Endothelial cell of umbilical vein (primary cell): ENCODE measurements at regions not wholly inside any gene's neighbourhood (a gene's known extent, or its start where the extent isn't known, plus 50 kb on each side); places are given as distances from the start of the nearest gene placed in this dataset.

Experiments
- JUN ChIP-seq: IDR thresholded peaks from 2 replicates; pipeline ENCODE4 v1.6.1; 2011; ENCODE audit warnings: borderline replicate concordance, low read depth; ENCODE audit not compliant: insufficient read length, insufficient read depth
- POLR2A ChIP-seq: IDR thresholded peaks from 2 replicates; pipeline ENCODE4 v1.6.1; 2012; ENCODE audit warnings: low read depth, mild to moderate bottlenecking, control low read depth, low read length
- POLR2AphosphoS5 ChIP-seq: IDR thresholded peaks from 2 replicates; pipeline ENCODE4 v1.6.1; 2012; ENCODE audit warnings: low read depth, mild to moderate bottlenecking, control low read depth, low read length, moderate library complexity; ENCODE audit not compliant: insufficient read depth
- TF ChIP-seq, protein P1 (sequence below), 2 donors: IDR thresholded peaks; 1 replicate in 1 of 2; 2 replicates in 1 of 2; pipeline ENCODE4 v1.5.1; 2011; ENCODE audit warnings: low read length in 2 of 2, mild to moderate bottlenecking in 2 of 2, moderate library complexity in 2 of 2, control low read depth in 1 of 2, inconsistent platforms in 1 of 2, low read depth in 1 of 2; ENCODE audit not compliant: insufficient read depth in 1 of 2; ENCODE audit errors: extremely low read depth in 1 of 2
- TF ChIP-seq, protein P2 (sequence below): IDR thresholded peaks from 2 replicates; pipeline ENCODE4 v1.6.1; 2011; ENCODE audit not compliant: insufficient read depth, insufficient read length

DNA sequence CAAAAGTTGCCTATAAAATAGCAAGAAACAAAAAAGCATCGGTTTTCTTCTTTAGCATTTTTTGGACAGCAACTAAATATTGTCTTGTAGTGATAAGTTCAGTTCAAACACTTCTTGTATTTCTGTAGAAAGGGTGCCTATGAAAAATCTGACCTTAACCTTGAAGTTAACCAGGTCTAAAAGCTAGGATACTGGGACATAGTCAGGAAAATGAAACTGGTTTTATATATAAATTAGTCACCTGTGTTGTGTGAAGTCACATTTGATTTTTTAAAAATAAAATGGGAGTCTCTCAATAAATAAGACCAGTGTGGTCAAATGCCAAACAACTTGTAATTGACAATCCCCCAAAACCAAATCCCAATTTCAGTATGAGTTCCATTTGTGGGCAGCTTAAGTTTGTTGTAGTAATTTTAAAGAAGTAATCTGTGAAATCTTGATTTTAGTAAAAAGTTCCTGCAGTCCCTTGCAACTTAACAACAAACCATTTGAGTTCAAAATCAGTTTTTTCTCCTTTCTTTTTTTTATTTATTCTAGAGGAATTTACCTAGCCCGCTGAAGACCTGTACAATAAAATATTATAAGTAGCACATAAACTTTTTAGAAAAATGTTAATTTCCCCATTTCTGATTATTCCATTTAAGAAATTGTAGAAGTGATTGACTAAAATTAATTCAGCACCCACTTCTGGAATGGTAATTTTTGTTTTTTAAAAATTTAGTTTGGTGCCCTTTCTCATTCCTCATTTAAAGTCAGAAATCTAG lies 84.5 kb upstream of the PPARA start:
- TF ChIP-seq JUN (no peak), POLR2AphosphoS5 (no peak), POLR2A (no peak)
- TF ChIP-seq, protein P1, sequence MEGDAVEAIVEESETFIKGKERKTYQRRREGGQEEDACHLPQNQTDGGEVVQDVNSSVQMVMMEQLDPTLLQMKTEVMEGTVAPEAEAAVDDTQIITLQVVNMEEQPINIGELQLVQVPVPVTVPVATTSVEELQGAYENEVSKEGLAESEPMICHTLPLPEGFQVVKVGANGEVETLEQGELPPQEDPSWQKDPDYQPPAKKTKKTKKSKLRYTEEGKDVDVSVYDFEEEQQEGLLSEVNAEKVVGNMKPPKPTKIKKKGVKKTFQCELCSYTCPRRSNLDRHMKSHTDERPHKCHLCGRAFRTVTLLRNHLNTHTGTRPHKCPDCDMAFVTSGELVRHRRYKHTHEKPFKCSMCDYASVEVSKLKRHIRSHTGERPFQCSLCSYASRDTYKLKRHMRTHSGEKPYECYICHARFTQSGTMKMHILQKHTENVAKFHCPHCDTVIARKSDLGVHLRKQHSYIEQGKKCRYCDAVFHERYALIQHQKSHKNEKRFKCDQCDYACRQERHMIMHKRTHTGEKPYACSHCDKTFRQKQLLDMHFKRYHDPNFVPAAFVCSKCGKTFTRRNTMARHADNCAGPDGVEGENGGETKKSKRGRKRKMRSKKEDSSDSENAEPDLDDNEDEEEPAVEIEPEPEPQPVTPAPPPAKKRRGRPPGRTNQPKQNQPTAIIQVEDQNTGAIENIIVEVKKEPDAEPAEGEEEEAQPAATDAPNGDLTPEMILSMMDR (IDR thresholded peaks at IDR 0.05; ENCODE audit: extremely low read depth in 1 of 2, insufficient read depth in 1 of 2, low read depth in 1 of 2, low read length in 2 of 2) = no peak
- TF ChIP-seq, protein P2, sequence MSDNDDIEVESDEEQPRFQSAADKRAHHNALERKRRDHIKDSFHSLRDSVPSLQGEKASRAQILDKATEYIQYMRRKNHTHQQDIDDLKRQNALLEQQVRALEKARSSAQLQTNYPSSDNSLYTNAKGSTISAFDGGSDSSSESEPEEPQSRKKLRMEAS = no peak
